ENCODE measurements at regions not wholly inside any gene's neighbourhood (a gene's known extent, or its start where the extent isn't known, plus 50 kb on each side); places are given as distances from the start of the nearest gene placed in this dataset.

DNA sequence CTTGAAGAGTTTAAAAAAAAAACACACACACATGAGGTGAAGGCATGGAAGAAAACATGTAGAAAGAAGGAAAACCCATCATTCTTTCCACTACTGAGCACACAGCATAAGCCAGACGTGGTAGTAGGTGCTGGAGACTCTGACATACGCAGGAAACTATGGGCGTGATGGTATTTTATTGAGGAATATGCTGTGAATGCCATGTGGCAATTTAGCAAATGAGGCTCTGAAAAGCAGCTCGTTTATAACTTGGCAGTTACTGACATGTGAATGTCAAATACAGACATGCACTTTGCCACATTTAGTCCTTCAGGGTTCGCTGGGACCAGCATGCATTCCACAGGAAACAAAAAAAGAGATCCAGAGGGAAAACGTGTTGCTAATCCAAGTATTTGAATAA lies 74.3 kb upstream of the IFNAR2 start:
- DNase-seq (ENCODE audit: low spot score) = no peak

DNA sequence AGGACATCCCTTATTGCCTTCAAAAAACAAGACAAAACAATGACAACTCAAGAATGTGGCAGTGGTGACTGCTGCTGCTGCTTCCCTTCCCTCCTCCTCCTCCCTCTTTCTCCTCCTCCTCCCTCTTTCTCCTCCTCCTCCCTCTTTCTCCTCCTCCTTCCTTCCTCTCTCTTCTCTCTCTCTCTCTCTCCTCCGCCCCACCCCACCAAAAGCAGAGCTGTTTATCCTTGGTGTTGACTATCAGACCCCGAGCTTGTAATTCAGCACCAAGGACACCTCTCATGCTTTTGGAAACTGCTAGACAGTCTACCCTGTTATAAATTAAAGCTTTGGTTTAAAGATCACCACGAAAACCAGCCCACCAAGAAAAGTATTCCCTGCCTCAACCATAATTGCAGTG lies 72.4 kb upstream of the IFNAR2 start:
- peak; percentile 26 for DNase-seq (ENCODE audit: low spot score)

DNA sequence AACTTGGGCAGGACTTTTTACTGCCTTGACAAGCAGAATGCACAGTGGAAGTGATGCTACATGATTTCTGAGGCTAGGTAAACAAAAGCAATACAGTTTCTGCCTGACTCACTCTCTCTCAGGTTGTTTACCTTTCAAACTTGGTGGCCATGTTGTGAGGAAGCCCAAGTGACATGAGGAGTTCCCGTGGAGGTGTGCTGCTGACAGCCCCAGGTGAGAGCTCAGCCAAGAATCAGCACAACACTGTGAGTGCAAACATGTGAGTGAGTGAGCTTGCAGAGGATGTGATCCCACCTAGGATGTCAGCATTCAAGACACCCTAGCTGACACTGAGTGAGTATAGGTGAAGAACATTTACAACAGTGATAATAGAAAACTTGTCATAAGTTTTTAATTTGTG lies 71.1 kb upstream of the IFNAR2 start:
- no peak for DNase-seq (ENCODE audit: low spot score)

DNA sequence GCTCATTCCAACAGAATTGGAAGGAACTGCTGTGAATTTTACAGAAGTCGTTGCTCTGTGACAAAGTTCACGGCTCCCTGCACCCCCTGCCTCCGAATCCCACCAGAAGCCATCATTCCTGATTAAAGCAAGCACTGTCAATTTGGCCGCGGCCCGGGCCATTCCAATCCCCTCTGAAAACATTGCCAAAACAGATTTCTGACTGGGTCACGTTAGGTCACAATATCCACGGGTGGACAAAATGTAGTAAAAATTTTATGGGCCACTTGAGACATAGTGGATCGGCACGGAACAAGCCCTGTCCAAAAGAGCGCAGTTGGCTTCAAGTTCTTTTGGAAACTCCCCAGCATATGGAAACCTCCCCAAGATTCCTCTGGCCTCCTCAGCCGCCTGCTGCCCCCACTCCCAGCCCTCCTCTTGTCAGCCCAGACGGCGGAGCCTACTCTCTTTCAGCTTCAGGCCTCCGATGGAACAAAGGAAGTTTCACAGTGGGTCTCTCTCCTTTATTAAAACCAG lies 67.2 kb upstream of the IFNAR2 start:
- no peak for DNase-seq (ENCODE audit: low spot score)

DNA sequence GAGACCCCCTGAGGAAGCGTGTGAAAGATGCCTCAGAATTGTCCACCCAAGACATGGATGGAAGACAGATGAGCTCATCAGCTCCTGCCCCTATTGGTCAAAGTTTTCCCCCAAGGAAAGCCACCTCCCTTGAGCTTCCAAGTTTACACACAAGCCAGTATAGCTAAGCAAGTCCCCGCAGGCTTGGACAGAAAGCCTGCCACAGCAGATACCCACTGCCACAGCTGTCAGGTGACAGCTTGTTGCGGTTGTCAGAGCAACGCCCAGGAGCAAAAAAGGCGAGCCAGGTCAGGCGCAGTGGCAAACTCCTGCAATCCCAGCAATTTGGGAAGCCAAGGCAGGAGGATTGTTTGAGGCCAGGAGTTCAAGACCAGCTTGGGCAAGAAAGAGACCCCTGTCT lies 60.9 kb upstream of the IFNAR2 start:
- no peak for DNase-seq (ENCODE audit: low spot score)

DNA sequence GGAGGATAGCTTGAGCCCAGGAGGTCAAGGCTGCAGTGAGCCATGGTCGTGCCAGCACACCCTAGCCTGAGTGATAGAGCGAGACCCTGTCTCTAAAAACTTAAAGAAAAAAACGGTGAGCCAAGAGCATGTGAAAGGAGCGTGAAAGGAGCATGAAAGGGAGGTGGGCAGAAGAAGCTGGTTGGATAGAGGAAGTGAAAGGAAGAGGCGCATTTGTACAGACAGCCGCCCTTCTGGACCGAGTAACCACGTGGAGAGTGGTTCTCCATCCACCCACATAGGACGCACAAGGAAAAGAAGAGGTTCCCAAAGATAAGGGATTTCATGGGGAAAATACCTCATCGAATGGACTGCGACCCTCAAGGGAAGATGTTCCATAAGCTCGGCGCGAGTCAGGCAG lies 60.4 kb upstream of the IFNAR2 start:
- peak; percentile 32 for DNase-seq (ENCODE audit: low spot score)

DNA sequence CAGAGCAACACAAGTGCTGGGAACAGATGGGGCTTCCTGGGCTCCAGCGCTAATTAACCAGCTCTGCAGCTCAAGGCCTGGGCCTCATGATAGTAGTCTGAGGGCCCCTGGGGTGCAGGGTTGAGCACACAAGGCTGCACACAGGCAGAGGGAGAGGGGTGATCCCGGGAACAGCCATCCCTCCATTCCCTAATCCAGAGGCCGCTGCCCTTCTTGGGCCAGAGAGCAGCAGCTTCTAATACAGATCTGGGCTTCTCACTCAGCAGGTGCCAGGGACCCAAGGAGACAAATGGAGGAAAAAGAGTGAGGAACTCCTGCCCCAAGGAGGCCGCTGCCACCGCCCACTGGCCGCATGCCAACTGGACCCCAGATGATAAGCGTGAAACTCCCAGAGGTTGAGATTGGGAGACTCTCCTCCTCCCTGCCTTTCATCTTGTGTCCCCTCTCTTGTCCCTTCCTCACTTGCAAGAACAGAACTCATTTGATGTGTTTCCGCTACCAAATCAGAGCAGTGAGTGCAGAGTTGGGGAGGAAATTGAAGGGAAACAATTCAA lies 58.0 kb upstream of the IFNAR2 start:
- no peak for DNase-seq (ENCODE audit: low spot score)

DNA sequence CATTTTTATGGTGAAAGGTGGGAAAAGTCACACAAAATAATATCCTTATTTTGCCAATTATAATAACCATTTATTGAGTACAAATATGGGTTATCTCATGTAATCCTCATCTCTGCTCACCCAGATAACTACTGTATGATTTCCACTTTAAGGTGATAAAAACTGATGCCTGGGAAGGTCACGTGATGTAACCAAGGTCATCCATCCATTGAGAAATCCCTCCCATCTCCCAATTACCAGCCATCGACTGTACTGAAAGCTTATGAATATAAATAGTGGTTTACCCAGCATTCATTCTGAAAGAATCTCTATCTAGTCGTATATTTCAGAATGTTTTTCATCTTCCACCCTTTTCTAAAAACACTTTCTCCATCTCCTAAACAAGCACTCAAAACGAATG lies 55.0 kb upstream of the IFNAR2 start:
- no peak for DNase-seq (ENCODE audit: low spot score)
